Fibroblast of pulmonary artery (primary cell): ENCODE measurements at regions not wholly inside any gene's neighbourhood (a gene's known extent, or its start where the extent isn't known, plus 50 kb on each side); places are given as distances from the start of the nearest gene placed in this dataset.

Experiments used
- DNase-seq: peaks from one replicate; pipeline ENCODE4 v3.0.0-alpha.2; 2010; ENCODE audit warnings: low read depth
- H3K4me3 ChIP-seq: replicated peaks from 2 replicates; pipeline ENCODE4 v1.5.1; 2011; ENCODE audit warnings: low read depth, mild to moderate bottlenecking, control low read depth, low read length, moderate library complexity
- CTCF ChIP-seq: IDR thresholded peaks from 2 replicates; pipeline ENCODE4 v1.5.1; 2011; ENCODE audit warnings: mild to moderate bottlenecking, control low read depth, low read length, inconsistent platforms; ENCODE audit errors: missing control alignments

DNA sequence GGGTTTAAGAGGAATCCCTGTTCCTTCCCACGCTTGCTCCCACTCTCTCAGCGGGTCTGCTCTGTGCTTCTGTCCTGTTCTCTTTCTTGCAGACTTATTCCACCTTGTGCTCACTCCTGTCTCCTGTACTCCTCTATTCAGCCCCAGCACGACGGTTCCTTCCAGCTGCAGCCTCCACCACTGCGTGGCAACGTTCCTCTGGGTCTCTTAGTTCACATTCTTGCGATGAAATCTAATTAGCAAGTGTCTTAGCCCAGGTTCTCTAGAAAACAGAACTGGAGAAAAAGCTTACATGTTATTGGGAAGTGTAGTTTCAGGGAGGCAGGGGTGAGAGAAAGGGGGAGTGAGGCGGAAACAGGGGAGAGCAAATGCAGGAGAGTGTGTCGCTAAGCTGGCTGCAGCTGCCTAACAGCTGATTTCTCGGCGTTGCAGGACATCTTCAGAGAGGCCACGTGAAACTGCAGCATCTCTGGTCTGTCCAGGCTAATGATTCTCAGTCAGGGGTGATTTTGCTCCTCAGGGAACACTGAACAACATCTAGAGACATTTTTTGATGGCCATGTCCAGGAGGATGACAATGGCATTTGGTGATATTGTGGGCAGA is 213.2 kb upstream of the NLRP1 start:
- TF ChIP-seq CTCF, result no peak
- DNase-seq, result no peak
- no peak overlapping the region for H3K4me3 ChIP-seq

GRCh38 chr17:5798094-5798493 is 213.8 kb upstream of the NLRP1 start:
- no peak for DNase-seq
- no peak overlapping the region for H3K4me3 ChIP-seq
- TF ChIP-seq CTCF, result no peak

DNA sequence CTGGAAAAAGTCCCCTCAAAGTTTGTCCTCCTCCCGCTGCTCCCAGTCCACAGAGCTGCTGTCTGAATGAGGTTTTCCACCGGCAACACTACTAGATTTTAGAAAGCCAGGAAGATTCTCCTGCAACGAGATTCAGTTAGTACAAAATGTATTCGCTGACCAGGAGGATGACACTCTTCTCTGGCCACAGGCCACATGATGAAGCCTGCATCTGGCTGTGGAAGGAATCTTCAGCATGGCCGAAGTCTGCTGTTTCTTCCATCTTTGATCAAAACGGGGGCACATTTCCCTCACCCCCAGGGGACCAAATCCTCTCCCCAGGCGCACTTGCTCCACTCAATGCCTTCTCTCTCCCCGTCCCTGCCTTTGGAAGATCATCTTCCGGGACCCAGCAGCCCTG is 215.8 kb upstream of the NLRP1 start:
- no peak for TF ChIP-seq CTCF

GRCh38 chr17:5800646-5801045 is 216.3 kb upstream of the NLRP1 start:
- no peak for TF ChIP-seq CTCF
- H3K4me3 ChIP-seq, result no peak overlapping the region
- DNase-seq, result no peak

More for the DNA sequence above, 215.8 kb upstream of the NLRP1 start:
- H3K4me3 ChIP-seq, result no peak overlapping the region
- DNase-seq, result no peak

DNA sequence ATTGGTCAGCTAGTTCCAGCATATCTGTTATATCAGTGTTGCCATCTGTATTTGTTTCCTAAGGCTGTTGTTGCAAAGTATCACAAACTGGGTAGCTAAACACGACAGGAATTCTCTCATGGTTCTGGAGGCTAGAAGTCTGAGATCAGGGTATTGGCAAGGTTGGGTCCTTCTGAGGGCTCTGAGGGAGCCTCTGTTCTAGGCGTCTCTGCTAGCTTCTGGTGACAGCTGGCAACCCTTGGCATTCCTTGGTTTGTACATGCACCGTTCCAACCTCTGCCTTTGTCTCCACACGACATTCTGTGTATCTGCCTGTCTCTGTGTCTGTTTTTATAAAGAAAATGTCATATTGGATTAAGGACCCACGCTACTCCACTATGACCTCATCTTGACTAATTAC is 219.9 kb upstream of the NLRP1 start:
- no peak overlapping the region for H3K4me3 ChIP-seq
- TF ChIP-seq CTCF, result no peak
- no peak for DNase-seq

DNA sequence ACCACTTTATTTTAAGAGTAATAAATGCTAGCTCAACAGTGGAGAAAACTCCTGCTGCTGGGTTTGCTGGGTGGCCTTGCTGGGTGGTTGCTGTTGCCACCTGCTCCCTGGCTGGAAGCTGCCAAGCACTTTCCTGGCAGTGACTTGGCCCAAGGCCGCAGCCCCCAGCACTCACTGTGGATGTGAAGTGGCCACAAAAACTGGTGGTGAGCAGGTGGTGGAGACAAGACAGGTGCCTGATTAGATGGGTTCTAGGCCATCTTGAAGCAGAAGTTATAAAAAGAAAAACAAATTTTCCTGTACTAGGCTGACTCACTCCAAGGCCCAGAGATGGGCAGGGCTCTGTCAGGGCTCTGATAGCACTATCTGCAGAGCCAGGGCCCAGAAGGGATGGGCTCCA is 224.7 kb upstream of the NLRP1 start:
- no peak for TF ChIP-seq CTCF
- DNase-seq, result no peak
- H3K4me3 ChIP-seq, result no peak overlapping the region

DNA sequence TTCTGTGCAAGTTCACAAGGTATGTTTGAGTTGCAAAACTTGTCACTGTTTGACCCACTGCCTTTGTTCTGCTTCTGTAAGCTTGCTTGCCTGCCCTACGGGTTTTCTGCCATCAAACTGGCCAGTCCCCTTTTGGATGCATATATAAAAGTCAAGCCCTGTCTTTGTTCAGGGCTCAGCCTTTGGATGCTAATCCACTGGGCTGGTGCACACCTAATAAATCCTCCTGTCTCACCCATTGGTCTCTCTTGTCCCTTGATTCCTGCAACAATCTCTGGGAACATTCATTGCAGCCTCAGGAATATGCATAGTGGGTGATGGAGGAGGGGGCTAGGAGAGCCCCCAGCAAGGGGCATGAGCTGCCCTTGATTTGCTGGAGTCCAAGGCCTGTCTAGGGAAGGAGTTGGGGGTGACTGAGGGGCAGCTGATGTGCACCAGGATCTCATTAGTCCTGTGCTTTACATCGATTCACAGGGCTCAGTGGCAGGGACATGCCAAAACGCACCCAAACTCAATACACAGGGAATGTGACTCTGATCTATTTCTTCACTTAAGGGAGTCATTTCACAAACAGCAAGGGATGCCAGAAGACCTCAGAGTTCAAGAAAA is 225.4 kb upstream of the NLRP1 start:
- no peak for TF ChIP-seq CTCF
- no peak overlapping the region for H3K4me3 ChIP-seq
- no peak for DNase-seq
